HG03175 (cell line): ENCODE measurements at regions not wholly inside any gene's neighbourhood (a gene's known extent, or its start where the extent isn't known, plus 50 kb on each side); places are given as distances from the start of the nearest gene placed in this dataset.
"Not testable (repeated sequence)": the region's sequence is repeated elsewhere in the genome, so short reads cannot be mapped to it uniquely, and the experiment has no call there.

Experiments used
- ATAC-seq: cut with Tn5 transposase; IDR thresholded peaks from one replicate; pipeline ENCODE4 v1.9.1; 2021; ENCODE audit warnings: mild to moderate bottlenecking, moderate library complexity; ENCODE audit not compliant: unreplicated experiment

DNA sequence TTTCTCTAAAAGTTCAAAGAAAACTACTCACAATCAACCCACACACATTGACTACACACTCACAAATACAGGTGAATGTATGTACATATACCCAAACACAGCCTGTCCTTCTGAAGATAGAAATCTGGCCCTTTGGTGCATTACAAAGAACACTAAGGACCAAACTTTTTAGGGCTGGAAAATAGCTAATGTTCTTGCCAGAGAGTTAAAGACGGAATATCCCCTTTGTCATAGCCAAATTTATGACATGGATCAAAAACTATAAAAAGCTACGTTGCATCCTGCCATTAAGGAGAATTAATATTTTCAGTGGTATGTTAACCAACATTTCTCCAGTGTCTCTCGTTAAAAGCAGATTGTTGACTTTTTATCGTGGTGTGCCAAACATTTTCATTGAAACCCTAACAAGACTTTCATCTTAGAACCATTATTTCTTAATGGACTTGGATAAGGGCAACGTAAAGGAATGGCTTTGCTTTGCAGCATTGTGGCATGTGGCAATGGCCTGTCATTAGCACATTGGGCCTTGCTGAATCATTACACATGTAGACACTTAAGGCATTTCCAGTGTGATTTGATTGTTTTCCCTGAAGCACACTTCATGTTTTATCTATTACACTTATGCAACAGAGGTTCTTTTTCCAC, 150.9 kb upstream of the MEOX2 start:
- ATAC-seq = no peak

DNA sequence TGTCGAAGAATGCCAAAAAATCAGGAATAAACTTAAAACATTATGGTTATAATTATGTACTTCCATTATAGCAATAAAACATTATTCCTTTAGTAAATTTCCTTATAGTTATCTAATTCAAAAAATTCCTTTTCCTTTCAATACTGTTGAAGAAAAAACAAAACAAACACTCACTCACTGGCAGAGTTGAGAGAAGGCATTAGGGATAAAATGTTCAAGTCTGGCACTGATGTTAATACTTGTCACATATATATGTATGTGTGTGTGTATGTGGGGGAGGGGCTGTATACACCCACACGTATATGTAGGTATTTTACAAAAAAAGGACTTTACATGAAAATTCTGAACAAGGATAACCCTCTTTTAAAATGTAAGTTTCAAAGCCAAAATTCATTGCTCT, 150.2 kb upstream of the MEOX2 start:
- no peak for ATAC-seq

DNA sequence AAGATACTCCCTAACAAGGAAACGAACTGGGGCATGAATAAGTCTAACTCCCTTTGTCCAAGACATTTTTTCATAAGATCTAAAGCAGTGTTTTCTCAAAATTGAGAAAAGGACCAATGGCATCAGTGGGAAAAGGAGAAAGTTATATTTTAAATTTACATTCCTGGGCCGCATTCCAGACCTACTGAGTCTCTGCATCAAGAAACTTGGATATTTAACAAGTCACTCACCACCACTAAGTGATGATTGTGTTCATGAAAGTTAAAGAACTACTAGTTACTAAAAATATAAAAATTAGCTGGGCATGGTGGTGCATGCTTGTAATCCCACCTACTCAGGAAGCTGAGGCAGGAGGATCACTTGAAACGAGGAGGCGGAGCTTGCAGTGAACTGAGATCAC, 149.6 kb upstream of the MEOX2 start:
- ATAC-seq = no peak

DNA sequence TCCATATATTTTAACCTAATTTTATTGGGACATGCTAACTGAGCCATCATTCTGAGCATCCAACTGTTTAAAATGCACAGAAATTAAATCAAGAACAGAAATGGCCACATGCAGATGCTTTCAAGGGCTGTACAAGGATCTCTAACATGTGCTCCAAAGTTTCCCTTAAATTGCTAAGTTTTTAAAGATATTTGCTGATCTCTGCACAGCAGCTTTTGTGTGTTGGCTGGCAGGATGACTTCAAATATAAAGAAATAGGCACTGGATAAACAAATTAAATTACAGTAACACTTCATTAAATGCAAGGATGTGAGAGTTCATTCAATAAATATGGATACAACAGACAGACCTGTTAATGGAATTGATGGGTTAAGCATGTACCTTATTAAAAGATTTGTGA, 148.0 kb upstream of the MEOX2 start:
- no peak for ATAC-seq

- no peak for ATAC-seq
These were observed 146.5 kb upstream of the MEOX2 start for GRCh38 chr7:15832996-15833395.

DNA sequence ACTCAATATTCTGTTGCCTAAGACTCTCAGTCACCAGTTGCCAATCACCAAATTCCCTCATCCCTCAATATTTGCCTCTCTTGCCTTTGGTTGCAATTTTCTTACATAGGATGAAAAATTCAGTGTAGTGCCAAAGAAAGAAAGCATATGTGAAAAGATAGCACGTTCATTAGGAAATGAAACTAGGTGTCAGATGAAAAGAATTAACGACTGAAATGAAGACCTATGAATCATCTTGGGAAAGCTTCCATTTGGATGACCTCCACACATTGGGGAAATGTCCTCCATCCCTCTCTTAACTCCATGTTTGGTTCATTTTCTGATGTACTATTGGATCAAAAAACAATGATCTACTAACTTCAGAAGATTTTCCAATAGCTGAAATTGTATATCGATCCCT, 145.1 kb upstream of the MEOX2 start:
- ATAC-seq = no peak

DNA sequence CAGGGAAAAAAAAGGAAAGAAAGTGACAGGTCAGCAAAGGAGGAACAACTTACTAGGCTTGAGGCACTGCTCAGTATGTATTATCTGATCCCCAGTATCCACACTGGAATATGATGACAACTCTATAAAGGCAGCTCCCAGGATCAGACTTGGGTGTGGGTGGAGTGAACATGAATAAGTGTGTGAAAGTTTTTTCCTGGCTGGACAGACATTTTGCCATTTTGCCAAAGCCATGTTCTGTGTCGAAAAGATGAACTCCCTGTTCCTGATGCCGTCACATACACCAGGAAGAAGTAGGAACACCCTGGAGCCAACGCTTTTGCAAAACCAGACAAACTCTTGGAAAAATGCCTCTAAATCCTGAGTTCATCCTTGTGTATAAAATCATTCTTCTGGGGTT, 143.2 kb upstream of the MEOX2 start:
- no peak for ATAC-seq

DNA sequence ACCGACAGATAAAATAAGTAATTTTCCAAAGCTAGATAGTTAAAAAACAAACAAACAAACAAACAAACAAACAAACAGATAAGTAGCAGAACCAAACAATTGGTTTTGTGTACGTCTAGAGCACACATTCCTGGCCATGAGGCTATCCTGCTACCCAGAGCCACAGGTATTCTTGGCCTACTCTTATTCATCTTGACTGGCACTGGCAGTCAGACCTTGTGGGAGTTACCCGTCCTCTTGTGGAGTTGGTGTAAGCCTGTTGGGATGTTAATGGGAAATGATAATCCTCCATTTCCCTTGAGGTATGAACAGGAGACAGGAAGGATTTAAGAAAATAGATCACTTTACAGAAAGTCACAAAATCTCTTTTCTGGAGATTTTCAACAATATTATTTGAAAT, 142.4 kb upstream of the MEOX2 start:
- ATAC-seq = no peak

DNA sequence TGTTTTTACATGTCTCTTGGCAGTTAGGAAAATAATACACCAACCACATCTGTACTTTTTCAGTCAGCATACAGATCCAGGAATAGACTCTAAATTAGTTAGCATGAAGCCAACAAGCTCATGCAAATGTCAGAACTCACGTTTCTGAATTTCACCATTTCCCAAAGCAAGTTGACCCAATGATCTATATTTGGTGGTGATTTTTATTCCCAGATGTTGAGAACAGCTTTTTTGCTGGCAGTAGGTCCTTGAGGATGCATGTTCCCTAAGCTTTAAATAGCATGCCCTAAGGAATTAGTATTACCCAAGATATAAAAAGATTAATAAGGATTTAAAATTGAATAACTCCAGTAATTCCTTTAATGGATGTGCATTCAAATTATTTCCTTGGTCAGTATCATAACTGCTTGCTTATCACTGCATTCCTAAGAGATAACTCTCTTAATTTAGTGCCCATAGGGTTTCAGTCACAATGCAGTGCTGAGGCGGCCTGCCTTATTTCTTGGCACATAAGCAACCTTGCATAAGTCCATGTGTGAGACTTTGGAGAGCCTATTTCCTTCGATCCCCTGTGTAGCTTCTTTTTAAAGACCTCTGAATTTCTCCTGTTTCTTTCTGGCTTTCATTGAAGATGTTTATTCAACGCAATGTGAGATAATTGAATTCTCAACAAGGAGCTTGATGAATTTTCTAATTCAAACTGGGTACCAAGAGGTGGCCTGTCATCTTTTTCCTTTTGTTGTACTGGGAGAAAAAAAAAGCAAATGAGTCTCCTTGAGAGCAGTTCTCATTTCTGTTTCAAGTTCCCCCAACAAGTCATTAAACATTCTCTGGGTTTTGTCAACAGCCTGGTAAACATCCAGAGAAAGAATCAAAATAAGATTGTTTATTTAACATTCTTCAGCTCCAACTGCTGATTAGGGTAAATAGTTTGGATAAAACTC, 135.3 kb upstream of the MEOX2 start:
- ATAC-seq = no peak

DNA sequence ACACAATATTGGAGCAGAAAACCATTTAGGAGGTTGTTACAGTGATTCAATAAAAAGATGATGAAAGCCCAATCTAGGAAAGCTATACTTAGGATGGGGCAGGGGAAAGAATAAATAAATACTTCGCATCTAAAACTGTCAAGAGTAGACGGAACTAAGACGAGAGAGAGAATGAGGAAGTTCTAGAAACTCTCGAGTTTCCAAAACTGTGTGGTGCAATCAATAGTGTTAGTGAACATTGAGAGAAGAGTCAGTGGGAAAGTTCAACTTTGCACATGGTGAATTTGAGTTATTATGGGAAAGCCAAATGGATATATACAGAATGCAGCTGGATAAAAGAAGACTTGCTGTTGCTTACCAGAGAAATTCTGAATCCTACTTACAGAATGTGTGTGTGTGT, 133.8 kb upstream of the MEOX2 start:
- ATAC-seq = no peak

GRCh38 chr7:15816835-15817426, 130.4 kb upstream of the MEOX2 start:
- ATAC-seq = no peak

DNA sequence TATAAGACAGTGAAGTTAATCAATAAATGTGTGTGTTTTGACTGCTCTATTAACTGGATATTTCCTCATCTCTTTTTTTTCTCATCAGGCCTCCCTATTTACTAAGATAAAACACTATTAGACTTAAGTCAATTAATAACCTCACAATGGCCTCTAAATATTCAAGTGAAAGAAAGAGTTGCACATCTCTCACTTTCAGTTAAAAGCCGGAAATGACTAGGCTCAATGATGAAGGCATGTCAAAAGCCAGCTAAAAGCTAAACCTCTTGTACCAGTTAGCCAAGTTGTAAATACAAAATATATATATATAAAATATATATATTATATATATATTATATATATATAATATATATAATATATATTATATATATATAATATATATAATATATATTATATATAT, 127.0 kb upstream of the MEOX2 start:
- ATAC-seq = no peak

GRCh38 chr7:15810383-15810782, 123.9 kb upstream of the MEOX2 start:
- ATAC-seq = not testable (repeated sequence)

GRCh38 chr7:15809936-15810335, 123.5 kb upstream of the MEOX2 start:
- not testable (repeated sequence) for ATAC-seq

- ATAC-seq = no peak
These were observed 119.4 kb upstream of the MEOX2 start for GRCh38 chr7:15805891-15806290.

- no peak for ATAC-seq
These were observed 115.9 kb upstream of the MEOX2 start for GRCh38 chr7:15802425-15802824.

GRCh38 chr7:15801551-15801950, 115.1 kb upstream of the MEOX2 start:
- no peak for ATAC-seq

DNA sequence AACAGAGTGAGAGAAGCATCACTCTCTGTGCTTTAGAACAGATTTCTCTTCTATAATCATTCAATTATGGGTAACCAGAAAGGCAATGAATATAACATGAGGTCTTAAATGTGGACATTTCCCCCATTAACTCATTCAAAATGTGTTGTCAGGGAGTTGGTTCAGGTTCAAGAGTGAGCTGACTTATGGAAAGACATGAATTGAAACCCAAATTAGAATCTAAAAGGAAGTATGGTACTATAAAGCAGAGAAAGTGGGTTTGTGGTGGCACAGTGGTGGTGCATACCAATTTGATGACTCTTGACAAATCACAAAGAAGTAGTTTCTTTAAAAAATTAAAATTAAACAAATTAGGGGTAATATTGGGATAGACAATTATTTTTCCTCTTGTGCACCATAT, 114.6 kb upstream of the MEOX2 start:
- no peak for ATAC-seq

DNA sequence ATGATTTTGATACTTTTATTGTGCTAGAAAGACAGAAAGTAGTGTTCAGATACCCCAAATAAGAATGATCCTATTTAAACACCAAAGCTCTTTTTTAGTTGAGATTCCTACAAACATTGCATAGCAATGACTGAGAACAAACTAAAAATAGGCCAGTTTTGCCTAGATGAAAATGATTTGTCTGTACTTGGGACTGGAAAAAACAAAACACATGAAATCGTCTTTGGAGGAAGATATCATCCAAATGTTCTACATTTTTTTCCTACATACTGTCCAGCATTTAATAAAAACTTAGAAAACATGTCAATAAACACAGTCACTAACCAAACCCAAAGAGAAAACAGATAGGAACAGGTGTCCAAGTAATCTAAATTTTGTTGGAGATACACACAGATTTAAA, 111.6 kb upstream of the MEOX2 start:
- no peak for ATAC-seq

DNA sequence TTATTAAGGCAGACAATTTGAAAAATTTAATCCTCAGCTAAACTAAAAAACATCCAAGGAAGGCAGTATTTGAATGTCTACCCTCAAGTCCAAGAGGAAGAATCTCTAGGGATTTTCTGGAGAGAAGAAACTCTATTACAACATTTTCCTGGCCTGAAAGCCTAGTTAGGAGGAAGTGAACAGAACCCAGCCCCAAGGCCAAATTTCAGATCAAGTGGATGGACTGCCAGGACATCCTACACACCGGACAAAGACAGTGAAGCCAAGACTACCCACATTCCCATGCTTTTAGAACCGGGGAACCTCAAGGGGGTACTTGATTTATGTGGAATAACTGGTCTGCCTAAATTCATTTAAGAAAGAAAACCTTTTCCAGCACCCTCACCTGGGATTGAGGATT, 108.9 kb upstream of the MEOX2 start:
- ATAC-seq = no peak

GRCh38 chr7:15794801-15795200, 108.3 kb upstream of the MEOX2 start:
- ATAC-seq = no peak

DNA sequence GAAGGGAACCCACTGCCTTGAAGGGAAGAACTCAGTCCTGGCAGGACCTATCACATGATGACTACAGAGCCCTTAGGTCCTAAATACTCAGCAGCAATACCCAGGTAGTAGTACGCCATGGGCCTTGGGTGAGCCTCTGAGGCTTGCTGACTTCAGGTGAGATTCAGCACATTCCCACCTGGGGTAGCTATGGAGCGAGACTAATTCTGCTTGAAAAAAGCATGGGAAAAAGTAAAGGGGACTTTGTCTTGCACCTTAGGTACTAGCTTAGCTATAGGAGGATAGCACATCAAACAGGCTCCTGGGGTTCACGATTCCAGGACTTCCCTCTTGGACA, 98.2 kb upstream of the MEOX2 start:
- ATAC-seq = no peak
